Loucy (cell line): ENCODE measurements at regions not wholly inside any gene's neighbourhood (a gene's known extent, or its start where the extent isn't known, plus 50 kb on each side); places are given as distances from the start of the nearest gene placed in this dataset.

ENCODE experiments used
- H2AFZ ChIP-seq: fragments of 200-600 bp; sonication (generic); 2 replicates; pipeline ENCODE4 v1.6.0; 2016; ENCODE audit warnings: antibody characterized with exemption, mild to moderate bottlenecking, low read length, moderate library complexity
- H3F3A ChIP-seq: fragments of 200-600 bp; 2 replicates; pipeline ENCODE4 v1.6.0; 2016; ENCODE audit warnings: antibody characterized with exemption, low read depth, mild to moderate bottlenecking
- H3K27me3 ChIP-seq: fragments of 200-600 bp; sonication (generic); 2 replicates; pipeline ENCODE4 v1.6.1; 2014; ENCODE audit warnings: low read length, mild to moderate bottlenecking; ENCODE audit not compliant: insufficient read depth, poor library complexity, severe bottlenecking
- H3K36me3 ChIP-seq: fragments of 200-600 bp; sonication (generic); 2 replicates; pipeline ENCODE4 v1.6.1; 2016; ENCODE audit warnings: low read length; ENCODE audit not compliant: insufficient read depth
- H3K4me1 ChIP-seq: fragments of 200-600 bp; sonication (generic); 2 replicates; pipeline ENCODE4 v1.5.1; 2014; ENCODE audit warnings: low read length, mild to moderate bottlenecking; ENCODE audit not compliant: insufficient read depth, poor library complexity, severe bottlenecking
- H3K4me2 ChIP-seq: fragments of 200-600 bp; sonication (generic); 2 replicates; pipeline ENCODE4 v1.6.0; 2014; ENCODE audit warnings: antibody characterized with exemption, low read length, low read depth, mild to moderate bottlenecking; ENCODE audit not compliant: poor library complexity, severe bottlenecking
- H3K4me3 ChIP-seq: fragments of 200-600 bp; sonication (generic); 2 replicates; pipeline ENCODE4 v1.5.1; 2014; ENCODE audit warnings: low read length, mild to moderate bottlenecking, mixed read lengths; ENCODE audit not compliant: poor library complexity, severe bottlenecking
- H3K79me2 ChIP-seq: fragments of 200-600 bp; sonication (generic); 2 replicates; pipeline ENCODE4 v1.6.1; 2014; ENCODE audit warnings: low read length; ENCODE audit not compliant: insufficient read depth
- H3K9ac ChIP-seq: fragments of 200-600 bp; sonication (generic); 2 replicates; pipeline ENCODE4 v1.6.0; 2014; ENCODE audit warnings: mild to moderate bottlenecking, low read depth, low read length, moderate library complexity; ENCODE audit not compliant: poor library complexity, severe bottlenecking
- H3K9me2 ChIP-seq: fragments of 200-600 bp; sonication (generic); replicated peaks from 2 replicates; pipeline ENCODE4 v1.6.1; 2016; ENCODE audit warnings: low read depth, low read length, mixed read lengths
- H3K9me3 ChIP-seq: fragments of 200-600 bp; sonication (generic); 2 replicates; pipeline ENCODE4 v1.6.1; 2014; ENCODE audit warnings: mild to moderate bottlenecking, antibody characterized with exemption, low read length, low read depth; ENCODE audit not compliant: insufficient read depth
- H4K20me1 ChIP-seq: fragments of 200-600 bp; sonication (generic); 2 replicates; pipeline ENCODE4 v1.6.0; 2014; ENCODE audit warnings: antibody characterized with exemption, low read length, mild to moderate bottlenecking; ENCODE audit not compliant: insufficient read depth, poor library complexity, severe bottlenecking
- CTCF ChIP-seq: fragments of 200-600 bp; sonication (generic); conservative IDR thresholded peaks from 2 replicates; pipeline ENCODE4 v1.5.1; 2014; ENCODE audit warnings: mild to moderate bottlenecking, antibody characterized with exemption, low read length
- EZH2phosphoT487 ChIP-seq: fragments of 200-600 bp; IDR thresholded peaks from 2 replicates; pipeline ENCODE4 v1.6.1; 2018; ENCODE audit warnings: antibody characterized with exemption, mild to moderate bottlenecking, moderate library complexity, borderline replicate concordance

- no peaks in the 10 kb centered on the region for H3K4me1 ChIP-seq
- TF ChIP-seq CTCF (no peak), EZH2phosphoT487 (no peak)
- no peaks in the 10 kb centered on the region for H4K20me1 ChIP-seq
- no peaks in the 10 kb centered on the region for H3F3A ChIP-seq
- no peak overlapping the region for H2AFZ ChIP-seq
- no peaks in the 10 kb centered on the region for H3K9me3 ChIP-seq
- H3K27me3 ChIP-seq, result no peaks in the 10 kb centered on the region
- no peaks in the 10 kb centered on the region for H3K36me3 ChIP-seq
- H3K9ac ChIP-seq, result no peak overlapping the region
- no peak overlapping the region for H3K4me2 ChIP-seq
- no peaks in the 10 kb centered on the region for H3K79me2 ChIP-seq
- no peaks in the 10 kb centered on the region for H3K9me2 ChIP-seq
- no peak overlapping the region for H3K4me3 ChIP-seq
Measured at GRCh38 chr11:121801781-121802180, 314.2 kb downstream of the BLID start.

- Histone ChIP-seq H3K27me3 (no peaks in the 10 kb centered on the region), H3K9me3 (no peaks in the 10 kb centered on the region), H3K36me3 (no peaks in the 10 kb centered on the region), H3K4me3 (no peak overlapping the region), H3K9ac (no peak overlapping the region), H3K9me2 (no peaks in the 10 kb centered on the region), H4K20me1 (no peaks in the 10 kb centered on the region), H3K79me2 (no peaks in the 10 kb centered on the region), H3K4me2 (no peak overlapping the region), H2AFZ (no peak overlapping the region), H3K4me1 (no peaks in the 10 kb centered on the region), H3F3A (no peaks in the 10 kb centered on the region)
- TF ChIP-seq EZH2phosphoT487 (no peak), CTCF (no peak)
Measured at GRCh38 chr11:121801394-121801748, 314.6 kb downstream of the BLID start.

- Histone ChIP-seq H3K9me2 (no peaks in the 10 kb centered on the region), H3K9ac (no peak overlapping the region), H3K36me3 (no peaks in the 10 kb centered on the region), H3F3A (no peaks in the 10 kb centered on the region), H4K20me1 (no peaks in the 10 kb centered on the region), H3K4me3 (no peak overlapping the region), H3K9me3 (no peaks in the 10 kb centered on the region), H3K4me2 (no peak overlapping the region), H3K4me1 (no peaks in the 10 kb centered on the region), H2AFZ (no peak overlapping the region), H3K79me2 (no peaks in the 10 kb centered on the region), H3K27me3 (no peaks in the 10 kb centered on the region)
- TF ChIP-seq EZH2phosphoT487 (no peak), CTCF (no peak)
Measured at GRCh38 chr11:121800731-121801393, 315.2 kb downstream of the BLID start.
